NCI-H2227 treated with DMSO at 0.1 percent for 48 hours (cell line): ENCODE measurements at regions not wholly inside any gene's neighbourhood (a gene's known extent, or its start where the extent isn't known, plus 50 kb on each side); places are given as distances from the start of the nearest gene placed in this dataset.

Source experiments
- DNase-seq: peaks from one replicate; lab custom pipeline; 2025; lab: John Stamatoyannopoulos, UW

- no peak for DNase-seq
Observed at GRCh38 chr5:174311121-174311520, 265.6 kb downstream of the NSG2 start.

- peak; percentile 22 for DNase-seq
Observed at GRCh38 chr5:174311531-174312269, 266.2 kb downstream of the NSG2 start.

- no peak for DNase-seq
Observed at GRCh38 chr5:174312270-174312617, 266.7 kb downstream of the NSG2 start.

DNA sequence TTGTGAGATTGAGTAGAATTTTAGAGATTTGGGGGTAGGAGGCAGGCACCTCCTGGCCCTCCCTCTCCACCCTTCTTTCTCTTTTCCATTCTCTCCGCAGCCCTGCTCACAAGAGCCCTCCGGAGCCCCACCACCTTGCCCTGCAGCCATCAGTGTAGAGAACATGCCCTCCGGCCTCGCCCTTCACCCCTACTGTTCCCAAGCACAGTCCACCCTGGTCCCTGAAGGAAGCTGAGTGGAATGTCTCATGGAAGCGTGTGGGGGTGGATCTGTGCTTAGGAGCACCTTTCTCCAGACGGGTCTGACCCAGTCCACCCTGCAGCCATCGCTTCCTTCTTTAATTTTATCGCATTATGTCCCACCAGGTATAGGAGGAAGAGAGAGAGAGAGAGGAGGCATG is 267.1 kb downstream of the NSG2 start:
- no peak for DNase-seq

GRCh38 chr5:174313615-174314014 is 268.1 kb downstream of the NSG2 start:
- DNase-seq: no peak

DNA sequence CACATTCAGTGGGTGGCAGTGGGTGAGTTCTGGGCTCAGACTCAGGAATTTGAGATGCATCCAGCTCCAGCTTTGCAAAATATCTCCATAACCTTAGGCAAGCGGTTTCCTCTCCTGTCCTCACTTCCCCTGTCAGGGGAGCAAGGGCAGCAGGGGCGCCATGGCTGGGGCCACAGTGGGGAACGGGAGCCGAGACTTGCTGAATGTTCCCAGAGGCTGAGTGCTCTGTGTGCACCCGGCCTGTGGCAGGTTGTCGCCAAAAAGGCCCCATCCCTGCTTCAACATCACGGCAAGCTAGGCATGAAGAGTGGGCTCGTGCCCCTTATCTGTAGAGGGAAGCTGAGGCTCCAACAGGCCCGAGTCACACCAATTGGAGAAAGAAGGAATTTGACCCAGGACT is 268.8 kb downstream of the NSG2 start:
- DNase-seq: no peak

DNA sequence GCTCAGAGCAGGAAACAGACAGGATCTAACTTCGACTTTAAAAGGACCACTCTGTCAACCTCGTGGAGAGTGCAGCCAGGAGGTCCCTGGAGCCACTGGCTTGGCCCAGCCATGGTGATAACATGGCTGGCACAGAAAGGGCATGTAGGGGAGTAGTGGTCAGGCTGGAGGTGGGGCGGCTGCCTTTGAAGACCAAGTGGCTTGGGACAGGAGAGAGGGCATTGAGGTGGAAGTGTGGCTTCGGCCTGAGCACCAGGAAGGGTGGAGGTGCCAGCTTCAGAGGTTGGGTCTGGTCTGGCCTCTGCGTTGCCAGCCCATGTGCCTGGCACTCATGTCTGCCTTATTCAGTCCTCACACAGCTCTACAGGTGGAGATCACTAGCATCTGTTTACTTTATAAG is 270.0 kb downstream of the NSG2 start:
- no peak for DNase-seq

DNA sequence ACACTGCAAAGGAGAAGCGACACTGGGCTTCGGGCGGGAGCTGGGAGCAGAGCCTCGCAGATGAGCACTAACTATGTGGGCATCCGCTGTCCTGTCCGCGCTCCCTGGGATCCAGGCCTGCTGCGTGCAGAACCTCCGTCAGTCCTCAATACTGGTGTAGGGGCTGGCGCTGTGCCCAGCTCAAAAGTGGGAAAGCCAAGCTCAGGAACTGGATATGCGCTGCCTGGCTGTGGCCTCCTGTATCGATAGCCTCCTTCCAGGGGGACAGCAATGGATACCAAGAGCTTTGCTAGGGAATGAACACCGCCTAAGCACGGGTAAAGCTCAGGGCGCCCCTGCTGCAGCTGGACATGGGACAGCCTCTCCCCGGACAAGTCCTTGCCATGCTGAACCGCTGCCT is 270.4 kb downstream of the NSG2 start:
- DNase-seq: no peak

DNA sequence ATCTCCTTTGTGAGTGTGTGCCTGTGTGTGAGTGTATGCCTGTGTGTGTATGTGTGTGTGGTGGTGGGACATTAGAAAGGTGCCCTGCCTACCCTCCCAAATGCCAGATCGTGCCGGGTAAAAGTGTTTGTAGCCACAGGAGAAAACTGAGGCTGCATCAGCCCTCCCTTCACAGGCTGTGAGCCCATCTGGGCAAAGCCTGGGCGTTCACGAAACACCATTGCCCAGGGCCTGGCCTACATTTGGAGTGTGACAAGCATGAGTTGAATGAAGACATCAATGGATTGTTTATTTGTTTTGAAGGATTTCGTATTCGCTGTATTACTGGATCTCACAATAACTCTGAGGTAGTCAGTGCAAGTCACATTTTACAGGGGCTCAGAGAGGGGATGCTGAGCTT is 270.8 kb downstream of the NSG2 start:
- DNase-seq: no peak

- peak; percentile 60 for DNase-seq
Observed at GRCh38 chr5:174317256-174317894, 271.9 kb downstream of the NSG2 start.

- DNase-seq: no peak
Observed at GRCh38 chr5:174318578-174318977, 273.1 kb downstream of the NSG2 start.

GRCh38 chr5:174319551-174319950 is 274.0 kb downstream of the NSG2 start:
- DNase-seq: no peak

GRCh38 chr5:174320051-174320450 is 274.5 kb downstream of the NSG2 start:
- DNase-seq: no peak

DNA sequence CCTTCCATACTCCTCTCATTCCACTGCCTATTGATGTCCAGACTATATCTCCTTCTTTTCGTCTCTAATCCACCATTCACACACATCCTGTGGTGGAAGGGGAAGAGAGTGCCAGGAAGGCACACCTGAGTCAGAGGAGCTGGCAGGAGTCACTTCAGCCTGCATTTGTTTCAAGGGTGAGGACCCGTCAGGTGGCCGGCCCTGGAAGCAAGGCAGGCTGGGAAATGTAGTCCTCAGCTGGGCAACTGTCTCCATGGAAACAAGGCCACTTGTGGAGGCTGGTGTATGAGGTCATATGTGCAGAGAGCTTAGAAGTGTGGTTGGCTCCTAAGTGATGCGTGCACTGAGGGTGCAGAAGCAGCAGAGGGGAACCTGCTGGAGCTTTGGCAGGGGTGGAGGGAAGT is 278.4 kb downstream of the NSG2 start:
- peak; percentile 32 for DNase-seq

GRCh38 chr5:174324680-174325079 is 279.2 kb downstream of the NSG2 start:
- DNase-seq: no peak

DNA sequence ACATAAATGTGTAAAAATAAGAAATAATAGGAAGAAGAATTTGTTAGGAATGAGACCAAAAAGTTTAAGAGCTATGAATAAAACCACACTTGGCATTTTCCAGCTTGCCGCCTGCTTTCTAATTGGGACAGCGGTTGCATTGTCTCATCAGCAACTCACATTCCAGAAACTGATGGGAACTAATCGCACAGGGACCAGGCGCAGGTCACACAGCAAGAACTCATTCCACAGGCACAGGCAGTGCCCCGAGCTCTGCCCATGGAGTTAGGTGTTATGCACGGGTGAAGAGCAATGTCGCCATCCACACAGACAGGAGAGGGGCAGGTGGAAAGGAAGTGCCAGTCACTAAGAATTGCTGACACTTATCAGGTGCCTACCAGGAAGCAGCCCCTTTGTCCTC is 279.9 kb downstream of the NSG2 start:
- no peak for DNase-seq

GRCh38 chr5:174325961-174326360 is 280.5 kb downstream of the NSG2 start:
- no peak for DNase-seq

GRCh38 chr5:174326372-174326771 is 280.9 kb downstream of the NSG2 start:
- DNase-seq: no peak

DNA sequence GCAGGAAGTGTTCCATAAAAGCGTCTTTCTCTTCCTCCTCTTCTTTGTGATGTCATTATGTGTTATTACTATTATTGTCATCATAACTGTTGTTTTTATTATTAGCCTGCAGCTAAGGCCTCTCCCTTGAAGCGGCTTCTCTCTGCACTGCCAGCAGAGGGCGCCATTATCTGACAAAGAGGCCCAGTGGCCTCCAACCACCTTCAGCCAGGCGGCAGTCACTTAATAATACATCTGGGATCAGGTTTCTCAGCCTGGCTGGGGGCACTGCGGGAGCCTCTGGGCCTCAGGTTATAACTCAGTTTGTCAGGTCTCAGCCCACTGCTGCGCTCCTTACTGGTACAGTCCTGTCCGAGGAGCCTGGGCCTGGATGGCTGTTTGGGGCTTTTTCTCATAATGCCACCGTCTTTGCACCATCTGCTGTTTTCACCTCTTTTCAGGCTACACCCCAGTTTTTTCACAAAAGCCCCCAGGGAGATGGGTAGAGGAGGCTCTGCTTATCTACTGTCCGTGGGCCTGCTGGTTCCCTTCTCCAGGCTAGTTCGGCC is 281.9 kb downstream of the NSG2 start:
- peak; percentile 65 for DNase-seq

- no peak for DNase-seq
Observed at GRCh38 chr5:174327896-174328295, 282.4 kb downstream of the NSG2 start.

- DNase-seq: no peak
Observed at GRCh38 chr5:174328631-174329299, 283.3 kb downstream of the NSG2 start.

GRCh38 chr5:174329738-174330137 is 284.2 kb downstream of the NSG2 start:
- DNase-seq: no peak
